Omental fat pad (tissue), 3 donors: ENCODE measurements at regions not wholly inside any gene's neighbourhood (a gene's known extent, or its start where the extent isn't known, plus 50 kb on each side); places are given as distances from the start of the nearest gene placed in this dataset.

Source experiments
- ATAC-seq: fragments of 150-250 bp; one replicate; pipeline ENCODE4 v1.9.1; 2016; ENCODE audit warnings: mild to moderate bottlenecking, moderate library complexity; ENCODE audit not compliant: low FRiP score
- DNase-seq: peaks from one replicate; pipeline ENCODE4 v3.0.0-alpha.2; 2019; ENCODE audit warnings: low spot score
- TF ChIP-seq, protein P1 (sequence below), 3 donors: fragments of 450-650 bp; IDR thresholded peaks; one replicate each; pipeline ENCODE4 v1.5.1; 2016 to 2017; ENCODE audit warnings: antibody characterized with exemption in 3 of 3, mild to moderate bottlenecking in 3 of 3, moderate library complexity in 2 of 3

DNA sequence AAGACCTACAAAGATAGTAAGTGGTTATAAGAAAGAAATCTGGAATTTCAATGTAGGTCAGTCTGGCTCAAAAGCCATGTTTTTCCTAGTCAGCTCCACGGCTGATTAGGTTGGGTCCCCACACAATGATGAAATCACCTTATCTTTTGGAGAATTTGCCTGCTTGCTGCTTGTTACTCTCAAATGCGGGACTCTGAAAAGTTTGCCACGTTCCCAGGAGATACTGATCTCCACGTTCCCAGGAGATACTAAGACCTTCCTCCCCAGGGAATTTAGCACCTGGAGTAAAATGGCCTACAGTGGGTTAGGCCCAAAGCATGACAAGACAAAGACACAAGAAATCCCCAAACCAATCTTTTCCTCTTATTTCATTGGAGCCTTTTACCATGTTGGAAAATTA lies 449.6 kb downstream of the TNS1 start:
- TF ChIP-seq, protein P1, sequence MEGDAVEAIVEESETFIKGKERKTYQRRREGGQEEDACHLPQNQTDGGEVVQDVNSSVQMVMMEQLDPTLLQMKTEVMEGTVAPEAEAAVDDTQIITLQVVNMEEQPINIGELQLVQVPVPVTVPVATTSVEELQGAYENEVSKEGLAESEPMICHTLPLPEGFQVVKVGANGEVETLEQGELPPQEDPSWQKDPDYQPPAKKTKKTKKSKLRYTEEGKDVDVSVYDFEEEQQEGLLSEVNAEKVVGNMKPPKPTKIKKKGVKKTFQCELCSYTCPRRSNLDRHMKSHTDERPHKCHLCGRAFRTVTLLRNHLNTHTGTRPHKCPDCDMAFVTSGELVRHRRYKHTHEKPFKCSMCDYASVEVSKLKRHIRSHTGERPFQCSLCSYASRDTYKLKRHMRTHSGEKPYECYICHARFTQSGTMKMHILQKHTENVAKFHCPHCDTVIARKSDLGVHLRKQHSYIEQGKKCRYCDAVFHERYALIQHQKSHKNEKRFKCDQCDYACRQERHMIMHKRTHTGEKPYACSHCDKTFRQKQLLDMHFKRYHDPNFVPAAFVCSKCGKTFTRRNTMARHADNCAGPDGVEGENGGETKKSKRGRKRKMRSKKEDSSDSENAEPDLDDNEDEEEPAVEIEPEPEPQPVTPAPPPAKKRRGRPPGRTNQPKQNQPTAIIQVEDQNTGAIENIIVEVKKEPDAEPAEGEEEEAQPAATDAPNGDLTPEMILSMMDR (IDR thresholded peaks at IDR 0.05) = no peak
- no peak for ATAC-seq
- DNase-seq = no peak

- no peak for DNase-seq
- TF ChIP-seq, protein P1 (IDR thresholded peaks at IDR 0.05) = no peak
- ATAC-seq = no peak
Observed at GRCh38 chr2:217552081-217552480, 450.7 kb downstream of the TNS1 start.

- TF ChIP-seq, protein P1 (IDR thresholded peaks at IDR 0.05) = no peak
- DNase-seq (no peak), ATAC-seq (no peak)
Observed at GRCh38 chr2:217551252-217551899, 451.4 kb downstream of the TNS1 start.

DNA sequence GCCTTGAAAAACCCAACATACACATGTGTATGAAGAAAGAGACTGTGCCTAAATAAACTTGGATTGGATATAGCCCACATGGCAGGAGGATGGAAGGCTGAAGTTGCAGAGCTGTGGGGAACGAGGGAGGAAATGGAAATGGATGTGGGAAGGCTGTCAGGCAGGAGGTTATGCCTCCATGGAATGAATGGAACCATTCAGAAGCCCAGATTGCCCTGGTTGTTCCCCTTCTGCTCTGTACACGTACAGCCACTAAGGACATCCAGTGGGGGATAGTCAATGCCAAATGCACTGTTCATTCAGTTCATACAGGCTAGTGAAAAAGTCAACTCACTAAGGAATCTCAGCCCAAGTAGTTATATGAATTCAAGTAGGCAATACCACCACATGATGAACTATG lies 463.7 kb downstream of the TNS1 start:
- ATAC-seq = no peak
- DNase-seq = no peak
- TF ChIP-seq, protein P1 (IDR thresholded peaks at IDR 0.05) = no peak

DNA sequence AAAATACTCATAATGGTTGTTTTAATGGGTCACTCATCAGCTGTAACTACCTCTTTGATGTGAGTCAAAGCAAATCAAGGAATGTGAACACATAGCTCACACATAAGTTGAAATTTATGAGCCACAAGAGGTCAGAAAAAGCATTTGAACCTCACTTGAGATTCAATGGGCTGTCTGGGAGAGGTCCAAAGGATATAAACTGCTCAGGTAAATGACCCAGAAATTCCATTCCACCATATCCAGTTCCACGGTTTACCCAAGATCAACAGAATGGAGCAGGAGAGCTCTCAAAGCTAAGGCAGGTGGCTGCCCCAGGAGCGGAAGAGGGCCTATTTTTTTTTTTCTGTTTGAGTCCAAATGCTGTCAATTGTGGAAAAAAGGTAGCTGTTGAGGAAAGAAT lies 464.1 kb downstream of the TNS1 start:
- no peak for DNase-seq
- TF ChIP-seq, protein P1 (IDR thresholded peaks at IDR 0.05) = no peak
- ATAC-seq = no peak

DNA sequence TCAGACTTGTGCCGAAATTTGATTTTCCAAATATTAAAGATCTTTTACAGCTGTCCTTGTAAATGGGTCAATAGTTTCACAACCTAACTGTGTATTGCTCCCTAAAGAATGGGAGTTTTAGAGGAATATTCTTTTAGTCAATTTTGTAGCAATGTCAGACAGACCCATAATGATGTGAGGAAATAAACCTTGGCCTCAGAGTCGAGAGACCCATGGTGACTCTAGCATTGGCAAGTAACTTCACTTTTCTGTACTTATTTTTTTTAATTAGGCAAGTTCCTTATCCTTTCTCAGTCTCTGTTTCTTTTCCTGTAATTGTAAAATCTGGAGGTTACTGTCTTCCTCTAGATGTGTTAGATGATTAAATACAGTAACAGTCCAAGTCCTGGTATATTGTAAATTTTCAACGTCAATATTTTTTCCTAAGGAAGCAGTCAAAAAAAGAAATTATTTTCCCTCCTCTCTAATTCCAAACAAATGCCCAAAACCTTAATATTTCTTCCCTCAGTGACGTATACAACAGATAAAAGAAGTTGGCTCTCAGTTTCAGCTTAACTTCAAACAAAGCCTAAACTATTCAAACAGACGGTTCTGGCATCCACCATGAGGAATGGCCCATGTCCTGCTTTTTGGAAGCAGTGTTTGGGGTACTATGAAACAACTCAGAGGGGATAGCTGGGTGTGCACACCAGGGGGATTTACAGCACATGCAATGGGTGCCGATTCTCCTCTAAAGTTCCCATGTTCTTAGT lies 466.7 kb downstream of the TNS1 start:
- TF ChIP-seq, protein P1 (IDR thresholded peaks at IDR 0.05) = no peak

More for the DNA sequence above, 466.7 kb downstream of the TNS1 start:
- DNase-seq (no peak), ATAC-seq (no peak)
